ENCODE measurements at regions not wholly inside any gene's neighbourhood (a gene's known extent, or its start where the extent isn't known, plus 50 kb on each side); places are given as distances from the start of the nearest gene placed in this dataset.

GRCh38 chr6:15872241-15873103 is 209.6 kb upstream of the DTNBP1 start:
- no peak for DNase-seq

GRCh38 chr6:15871276-15871675 is 208.4 kb upstream of the DTNBP1 start:
- DNase-seq, result no peak

- DNase-seq, result no peak
Measured at GRCh38 chr6:15870333-15871043, 207.7 kb upstream of the DTNBP1 start.

- DNase-seq, result no peak
Measured at GRCh38 chr6:15864708-15865062, 201.9 kb upstream of the DTNBP1 start.

GRCh38 chr6:15864038-15864707 is 201.3 kb upstream of the DTNBP1 start:
- DNase-seq, result no peak

- no peak for DNase-seq
Measured at GRCh38 chr6:15862810-15863209, 200.0 kb upstream of the DTNBP1 start.

GRCh38 chr6:15861486-15861885 is 198.7 kb upstream of the DTNBP1 start:
- no peak for DNase-seq

GRCh38 chr6:15854826-15855710 is 192.2 kb upstream of the DTNBP1 start:
- no peak for DNase-seq

- no peak for DNase-seq
Measured at GRCh38 chr6:15854378-15854777, 191.6 kb upstream of the DTNBP1 start.

- DNase-seq, result no peak
Measured at GRCh38 chr6:15853259-15853658, 190.4 kb upstream of the DTNBP1 start.

GRCh38 chr6:15852289-15852688 is 189.5 kb upstream of the DTNBP1 start:
- DNase-seq, result no peak

GRCh38 chr6:15849395-15849794 is 186.6 kb upstream of the DTNBP1 start:
- no peak for DNase-seq

- no peak for DNase-seq
Measured at GRCh38 chr6:15845492-15845891, 182.7 kb upstream of the DTNBP1 start.

- no peak for DNase-seq
Measured at GRCh38 chr6:15843764-15844163, 180.9 kb upstream of the DTNBP1 start.

- DNase-seq, result no peak
Measured at GRCh38 chr6:15843226-15843625, 180.4 kb upstream of the DTNBP1 start.

GRCh38 chr6:15842727-15843117 is 179.9 kb upstream of the DTNBP1 start:
- DNase-seq, result no peak

GRCh38 chr6:15841937-15842726 is 179.3 kb upstream of the DTNBP1 start:
- DNase-seq, result no peak

- no peak for DNase-seq
Measured at GRCh38 chr6:15839969-15840541, 177.2 kb upstream of the DTNBP1 start.

GRCh38 chr6:15837205-15837604 is 174.4 kb upstream of the DTNBP1 start:
- DNase-seq, result no peak

- DNase-seq, result no peak
Measured at GRCh38 chr6:15832841-15833240, 170.0 kb upstream of the DTNBP1 start.

- DNase-seq, result no peak
Measured at GRCh38 chr6:15829156-15829555, 166.3 kb upstream of the DTNBP1 start.

All from NCI-H1092 treated with DMSO at 0.1 percent for 48 hours (cell line).